HEK293 (cell line): ENCODE measurements at regions not wholly inside any gene's neighbourhood (a gene's known extent, or its start where the extent isn't known, plus 50 kb on each side); places are given as distances from the start of the nearest gene placed in this dataset.
A peak's percentile ranks its signal among the peaks of the same experiment; 100 is the strongest.

Source experiments
- CTCF ChIA-PET: fragments of 350-600 bp; formaldehyde crosslinking; extraction: SDS; loops from one replicate; lab custom pipeline; 2021; ENCODE audit warnings: antibody characterized with exemption; lab: Yijun Ruan, JAX
- POLR2A ChIA-PET: fragments of 300-600 bp; formaldehyde crosslinking; extraction: SDS; loops from one replicate; lab custom pipeline; 2020; ENCODE audit warnings: antibody characterized with exemption, inconsistent platforms; lab: Yijun Ruan, JAX
- H3K27ac ChIP-seq: fragments of 200-500 bp; sonication (Bioruptor generic); 2 replicates; pipeline ENCODE4 v1.5.1; 2014; ENCODE audit warnings: low read depth, low read length, control low read depth, inconsistent platforms; ENCODE audit errors: extremely low read depth
- H3K36me3 ChIP-seq, 2 experiments: fragments of 200-500 bp in 1 of 2; sonication (Bioruptor generic) in 1 of 2; 1 replicate in 1 of 2; 2 replicates in 1 of 2; pipeline ENCODE4 v1.5.1; 2014 to 2017; ENCODE audit warnings: inconsistent platforms in 2 of 2, low read length in 2 of 2; ENCODE audit not compliant: control insufficient read depth in 2 of 2, insufficient read depth in 1 of 2
- H3K4me1 ChIP-seq: fragments of 200-500 bp; sonication (Bioruptor generic); 2 replicates; pipeline ENCODE4 v1.5.1; 2014; ENCODE audit warnings: mild to moderate bottlenecking, low read length, inconsistent platforms; ENCODE audit not compliant: control insufficient read depth, insufficient read depth
- H3K4me3 ChIP-seq: 2 replicates; pipeline ENCODE4 v1.5.1; 2011; ENCODE audit warnings: low read depth, mild to moderate bottlenecking, control low read depth, low read length, moderate library complexity
- H3K9me3 ChIP-seq: fragments of 200-500 bp; sonication (Bioruptor generic); 2 replicates; pipeline ENCODE4 v1.5.1; 2014; ENCODE audit warnings: low read depth, low read length, inconsistent platforms; ENCODE audit not compliant: control insufficient read depth, insufficient read depth
- IKZF3 ChIP-seq: fragments of 450-650 bp; IDR thresholded peaks from 2 replicates; pipeline ENCODE4 v1.5.0; 2018; ENCODE audit warnings: missing biosample characterization, mild to moderate bottlenecking, missing genetic modification characterization, moderate library complexity
- KLF8 ChIP-seq: fragments of 450-650 bp; formaldehyde crosslinking; IDR thresholded peaks from 2 replicates; pipeline ENCODE4 v1.5.1; 2016; ENCODE audit warnings: missing biosample characterization, missing genetic modification characterization
- OVOL3 ChIP-seq: fragments of 450-650 bp; formaldehyde crosslinking; IDR thresholded peaks from 2 replicates; pipeline ENCODE4 v1.5.1; 2016; ENCODE audit warnings: missing biosample characterization, missing genetic modification characterization
- PRDM6 ChIP-seq: fragments of 450-650 bp; formaldehyde crosslinking; IDR thresholded peaks from 2 replicates; pipeline ENCODE4 v1.5.1; 2017; ENCODE audit warnings: missing biosample characterization, missing genetic modification characterization
- REPIN1 ChIP-seq: fragments of 450-650 bp; formaldehyde crosslinking; IDR thresholded peaks from 2 replicates; pipeline ENCODE4 v1.5.1; 2017; ENCODE audit warnings: missing biosample characterization, missing genetic modification characterization, low read depth
- SCRT1 ChIP-seq: fragments of 450-650 bp; formaldehyde crosslinking; IDR thresholded peaks from 2 replicates; pipeline ENCODE4 v1.5.1; 2016; ENCODE audit warnings: missing biosample characterization, missing genetic modification characterization, borderline replicate concordance
- SCRT2 ChIP-seq: fragments of 450-650 bp; formaldehyde crosslinking; IDR thresholded peaks from 2 replicates; pipeline ENCODE4 v1.5.1; 2016; ENCODE audit warnings: missing biosample characterization, missing genetic modification characterization
- TSHZ1 ChIP-seq: fragments of 450-650 bp; formaldehyde crosslinking; IDR thresholded peaks from 2 replicates; pipeline ENCODE4 v1.5.1; 2016; ENCODE audit warnings: missing biosample characterization, missing genetic modification characterization, borderline replicate concordance
- ZBTB44 ChIP-seq: fragments of 450-650 bp; IDR thresholded peaks from 2 replicates; pipeline ENCODE4 v1.5.1; 2018; ENCODE audit warnings: missing biosample characterization, mild to moderate bottlenecking, missing genetic modification characterization
- ZFP3 ChIP-seq: fragments of 450-650 bp; formaldehyde crosslinking; IDR thresholded peaks from 2 replicates; pipeline ENCODE4 v1.5.1; 2016; ENCODE audit warnings: low read depth, missing biosample characterization, missing genetic modification characterization
- ZNF133 ChIP-seq: fragments of 450-650 bp; formaldehyde crosslinking; IDR thresholded peaks from 2 replicates; pipeline ENCODE4 v1.5.1; 2016; ENCODE audit warnings: missing biosample characterization, missing genetic modification characterization
- ZNF169 ChIP-seq: fragments of 450-650 bp; formaldehyde crosslinking; IDR thresholded peaks from 2 replicates; pipeline ENCODE4 v1.5.1; 2016; ENCODE audit warnings: missing biosample characterization, missing genetic modification characterization
- ZNF174 ChIP-seq: fragments of 450-650 bp; formaldehyde crosslinking; IDR thresholded peaks from 2 replicates; pipeline ENCODE4 v1.5.0; 2017; ENCODE audit warnings: missing biosample characterization, mild to moderate bottlenecking, missing genetic modification characterization
- ZNF239 ChIP-seq: fragments of 450-650 bp; formaldehyde crosslinking; IDR thresholded peaks from 2 replicates; pipeline ENCODE4 v1.5.1; 2016; ENCODE audit warnings: missing biosample characterization, missing genetic modification characterization
- ZNF302 ChIP-seq: fragments of 450-650 bp; formaldehyde crosslinking; IDR thresholded peaks from 2 replicates; pipeline ENCODE4 v1.5.1; 2016; ENCODE audit warnings: missing biosample characterization, missing genetic modification characterization, low read depth
- ZNF473 ChIP-seq: fragments of 450-650 bp; formaldehyde crosslinking; IDR thresholded peaks from 2 replicates; pipeline ENCODE4 v1.5.1; 2017; ENCODE audit warnings: missing biosample characterization, missing genetic modification characterization
- ZNF488 ChIP-seq: fragments of 450-650 bp; formaldehyde crosslinking; IDR thresholded peaks from 2 replicates; pipeline ENCODE4 v1.5.1; 2016; ENCODE audit warnings: missing biosample characterization, missing genetic modification characterization
- ZNF514 ChIP-seq: fragments of 450-650 bp; formaldehyde crosslinking; IDR thresholded peaks from 2 replicates; pipeline ENCODE4 v1.5.1; 2016; ENCODE audit warnings: missing biosample characterization, missing genetic modification characterization
- ZNF530 ChIP-seq: fragments of 450-650 bp; formaldehyde crosslinking; IDR thresholded peaks from 2 replicates; pipeline ENCODE4 v1.5.1; 2016; ENCODE audit warnings: low read depth, missing biosample characterization, missing genetic modification characterization
- ZNF555 ChIP-seq: fragments of 450-650 bp; formaldehyde crosslinking; conservative IDR thresholded peaks from 2 replicates; pipeline ENCODE4 v1.5.1; 2017; ENCODE audit warnings: missing biosample characterization, mild to moderate bottlenecking, missing genetic modification characterization, inconsistent platforms
- ZNF560 ChIP-seq: fragments of 450-650 bp; formaldehyde crosslinking; IDR thresholded peaks from 2 replicates; pipeline ENCODE4 v1.5.1; 2017; ENCODE audit warnings: missing biosample characterization, missing genetic modification characterization, borderline replicate concordance
- ZNF585B ChIP-seq: fragments of 450-650 bp; formaldehyde crosslinking; IDR thresholded peaks from 2 replicates; pipeline ENCODE4 v1.5.1; 2016; ENCODE audit warnings: missing biosample characterization, missing genetic modification characterization
- ZNF664 ChIP-seq: fragments of 450-650 bp; formaldehyde crosslinking; IDR thresholded peaks from 2 replicates; pipeline ENCODE4 v1.5.1; 2016; ENCODE audit warnings: missing biosample characterization, missing genetic modification characterization
- ZNF692 ChIP-seq: fragments of 450-650 bp; formaldehyde crosslinking; IDR thresholded peaks from 2 replicates; pipeline ENCODE4 v1.5.1; 2016; ENCODE audit warnings: missing biosample characterization, missing genetic modification characterization
- ZNF76 ChIP-seq: fragments of 450-650 bp; formaldehyde crosslinking; IDR thresholded peaks from 2 replicates; pipeline ENCODE4; 2016; ENCODE audit warnings: low read depth, missing biosample characterization, missing genetic modification characterization, borderline replicate concordance
- TF ChIP-seq, protein P1 (sequence below): fragments of 450-650 bp; formaldehyde crosslinking; IDR thresholded peaks from 2 replicates; pipeline ENCODE4 v1.5.1; 2016; ENCODE audit warnings: missing biosample characterization, missing genetic modification characterization

- Histone ChIP-seq H3K27ac (no peak overlapping the region), H3K36me3 (no peaks in the 10 kb centered on the region), H3K9me3 (no peaks in the 10 kb centered on the region), H3K4me1 (peaks cover 51% of the 10 kb centered on the region), H3K4me3 (no peak overlapping the region)
- POLR2A ChIA-PET: no interaction called here
- CTCF ChIA-PET: no interaction called here
- TF ChIP-seq ZNF555: no peak
- TF ChIP-seq ZNF239 (tag by site-specific recombination): no peak
- 0 out of 2 replicates have a peak, but pooled peaks have one; percentile 24 for TF ChIP-seq PRDM6
- no peak for TF ChIP-seq ZNF530 (tag by site-specific recombination)
- TF ChIP-seq ZNF664 (tag by site-specific recombination): peak; percentile 91
- TF ChIP-seq ZNF174 (tag by site-specific recombination): no peak
- no peak for TF ChIP-seq ZNF692
- no peak for TF ChIP-seq ZNF169 (tag by site-specific recombination)
Observed at GRCh38 chr21:16422702-16423101, 692.9 kb downstream of the USP25 start.

DNA sequence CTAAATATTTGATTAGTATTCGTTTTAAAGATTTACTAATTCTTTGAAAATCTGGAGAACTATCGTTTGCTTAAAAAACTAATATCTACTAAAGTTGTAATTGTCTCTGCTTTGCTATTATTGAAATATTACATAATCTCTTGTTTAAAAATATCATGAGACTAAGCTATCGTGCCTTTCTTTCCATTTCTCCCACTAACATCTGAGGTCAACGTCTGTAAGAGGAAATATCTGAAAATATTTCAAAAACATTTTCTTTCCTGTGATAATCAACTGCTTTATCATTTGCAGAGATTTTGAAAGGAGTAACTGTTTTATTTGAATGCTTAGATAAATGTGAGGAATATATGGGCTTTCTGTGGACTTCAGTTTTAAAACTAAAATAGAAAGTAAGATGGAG is 694.1 kb downstream of the USP25 start:
- no peak overlapping the region; the same call in 1 of the 2 replicates for H3K27ac ChIP-seq
- TF ChIP-seq ZNF133 (tag by site-specific recombination): no peak
- TF ChIP-seq ZBTB44 (tag by site-specific recombination): no peak
- TF ChIP-seq TSHZ1: no peak
- TF ChIP-seq ZNF560 (tag by site-specific recombination): no peak
- TF ChIP-seq, protein P1, sequence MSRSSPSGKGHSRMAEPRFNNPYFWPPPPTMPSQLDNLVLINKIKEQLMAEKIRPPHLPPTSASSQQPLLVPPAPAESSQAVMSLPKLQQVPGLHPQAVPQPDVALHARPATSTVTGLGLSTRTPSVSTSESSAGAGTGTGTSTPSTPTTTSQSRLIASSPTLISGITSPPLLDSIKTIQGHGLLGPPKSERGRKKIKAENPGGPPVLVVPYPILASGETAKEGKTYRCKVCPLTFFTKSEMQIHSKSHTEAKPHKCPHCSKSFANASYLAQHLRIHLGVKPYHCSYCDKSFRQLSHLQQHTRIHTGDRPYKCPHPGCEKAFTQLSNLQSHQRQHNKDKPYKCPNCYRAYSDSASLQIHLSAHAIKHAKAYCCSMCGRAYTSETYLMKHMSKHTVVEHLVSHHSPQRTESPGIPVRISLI (tag by site-specific recombination): no peak
- TF ChIP-seq IKZF3: no peak
- no peak for TF ChIP-seq ZNF664 (tag by site-specific recombination)
- no peak for TF ChIP-seq REPIN1 (tag by site-specific recombination)
- no peak for TF ChIP-seq ZNF76
- TF ChIP-seq SCRT1 (tag by site-specific recombination): no peak
- TF ChIP-seq ZNF488 (tag by site-specific recombination): no peak
- TF ChIP-seq ZNF302: no peak
- TF ChIP-seq ZNF585B: no peak
- TF ChIP-seq ZNF473 (tag by site-specific recombination): no peak
- TF ChIP-seq ZFP3: no peak
- no peak for TF ChIP-seq OVOL3 (tag by site-specific recombination)
- no peak for TF ChIP-seq KLF8
- no peak for TF ChIP-seq ZNF514
- no peak for TF ChIP-seq SCRT2 (tag by site-specific recombination)
- CTCF ChIA-PET: interaction anchor here (0.6 to 0.7 kb wide), 2 partner anchors 93 to 143 kb away, joined by 3 to 4 read pairs; no protein-coding TSS in a partner anchor
- H3K4me3 ChIP-seq: no peak overlapping the region
- H3K4me1 ChIP-seq: peaks cover 46% of the 10 kb centered on the region
- H3K9me3 ChIP-seq: no peaks in the 10 kb centered on the region
- no peaks in the 10 kb centered on the region for H3K36me3 ChIP-seq
- POLR2A ChIA-PET: no interaction called here
